Mesenchymal stem cell (in vitro differentiated cells and primary cell): ENCODE measurements at regions not wholly inside any gene's neighbourhood (a gene's known extent, or its start where the extent isn't known, plus 50 kb on each side); places are given as distances from the start of the nearest gene placed in this dataset.

Experiments
- DNase-seq: peaks from one replicate; pipeline ENCODE4 v3.0.0-alpha.2; 2013
- H2AFZ ChIP-seq: one replicate; pipeline ENCODE4 v1.6.1; 2013; ENCODE audit warnings: low read depth, mild to moderate bottlenecking, control low read depth, inconsistent platforms, low read length, moderate library complexity
- H2AK5ac ChIP-seq: 2 replicates; pipeline ENCODE4 v1.6.1; 2013; ENCODE audit warnings: low read length, moderate library complexity, mild to moderate bottlenecking, inconsistent platforms; ENCODE audit not compliant: severe bottlenecking
- H2BK120ac ChIP-seq: one replicate; pipeline ENCODE4 v1.6.1; 2013; ENCODE audit warnings: low read depth, mild to moderate bottlenecking, inconsistent platforms, low read length, moderate library complexity
- H2BK12ac ChIP-seq, 2 experiments: one replicate each; pipeline ENCODE4 v1.6.1; 2013; ENCODE audit warnings: inconsistent platforms in 2 of 2, low read length in 2 of 2, mild to moderate bottlenecking in 2 of 2, moderate library complexity in 2 of 2, control low read depth in 1 of 2
- H2BK15ac ChIP-seq: one replicate; pipeline ENCODE4 v1.6.1; 2013; ENCODE audit warnings: mild to moderate bottlenecking, low read depth, inconsistent platforms; ENCODE audit not compliant: poor library complexity, severe bottlenecking
- H2BK5ac ChIP-seq: 2 replicates; pipeline ENCODE4 v1.6.1; 2013; ENCODE audit warnings: low read depth, mild to moderate bottlenecking, low read length, control low read depth, inconsistent platforms; ENCODE audit not compliant: poor library complexity, severe bottlenecking
- H3K14ac ChIP-seq, 2 experiments: one replicate each; pipeline ENCODE4 v1.6.1; 2013; ENCODE audit warnings: inconsistent platforms in 2 of 2, low read length in 2 of 2, control low read depth in 1 of 2, mild to moderate bottlenecking in 1 of 2, moderate library complexity in 1 of 2
- H3K18ac ChIP-seq, 2 experiments: one replicate each; pipeline ENCODE4 v1.6.1; 2013; ENCODE audit warnings: inconsistent platforms in 2 of 2, low read length in 2 of 2, control low read depth in 1 of 2, low read depth in 1 of 2, mild to moderate bottlenecking in 1 of 2
- H3K23ac ChIP-seq, 2 experiments: one replicate each; pipeline ENCODE4 v1.6.1; 2013; ENCODE audit warnings: inconsistent platforms in 2 of 2, low read length in 2 of 2, mild to moderate bottlenecking in 2 of 2, moderate library complexity in 2 of 2, control low read depth in 1 of 2
- H3K27ac ChIP-seq: 2 replicates; pipeline ENCODE4 v1.5.1; 2013; ENCODE audit warnings: mild to moderate bottlenecking, moderate library complexity, low read length, control low read depth, inconsistent platforms; ENCODE audit not compliant: poor library complexity, severe bottlenecking
- H3K27me3 ChIP-seq, 2 experiments: 2 replicates each; pipeline versions ENCODE4 v1.6.1 to v1.7.0; 2013; ENCODE audit warnings: low read length in 2 of 2, mild to moderate bottlenecking in 2 of 2, moderate library complexity in 2 of 2, control low read depth in 1 of 2, inconsistent platforms in 1 of 2; ENCODE audit not compliant: control insufficient read depth in 1 of 2, insufficient read depth in 1 of 2
- H3K36me3 ChIP-seq, 2 experiments: 2 replicates each; pipeline versions ENCODE4 v1.6.1 to v1.7.0; 2013; ENCODE audit warnings: low read length in 2 of 2, control low read depth in 1 of 2, inconsistent platforms in 1 of 2, low read depth in 1 of 2, mild to moderate bottlenecking in 1 of 2; ENCODE audit not compliant: insufficient read depth in 2 of 2, control insufficient read depth in 1 of 2
- H3K4ac ChIP-seq, 2 experiments: one replicate each; pipeline ENCODE4 v1.6.1; 2013; ENCODE audit warnings: inconsistent platforms in 2 of 2, low read length in 2 of 2, mild to moderate bottlenecking in 2 of 2, moderate library complexity in 2 of 2, control low read depth in 1 of 2, low read depth in 1 of 2
- H3K4me1 ChIP-seq: 2 replicates; pipeline ENCODE4 v1.6.1; 2013; ENCODE audit warnings: low read depth, low read length, control low read depth; ENCODE audit not compliant: control insufficient read depth, insufficient read depth
- H3K4me2 ChIP-seq: 2 replicates; pipeline ENCODE4 v1.6.1; 2013; ENCODE audit warnings: low read length, mild to moderate bottlenecking, inconsistent platforms; ENCODE audit not compliant: poor library complexity, severe bottlenecking
- H3K4me3 ChIP-seq, 2 experiments: 2 replicates each; pipeline versions ENCODE4 v1.5.1 to v1.7.0; 2013; ENCODE audit warnings: low read length in 2 of 2, mild to moderate bottlenecking in 2 of 2, control low read depth in 1 of 2, low read depth in 1 of 2; ENCODE audit not compliant: insufficient read depth in 1 of 2
- H3K79me1 ChIP-seq: replicated peaks from 2 replicates; pipeline ENCODE4 v1.6.1; 2013; ENCODE audit warnings: mild to moderate bottlenecking, control low read depth, low read length, inconsistent platforms; ENCODE audit not compliant: poor library complexity, severe bottlenecking
- H3K9ac ChIP-seq: 2 replicates; pipeline ENCODE4 v1.7.0; 2013; ENCODE audit warnings: mild to moderate bottlenecking, low read length, moderate library complexity
- H3K9me3 ChIP-seq: 2 replicates; pipeline ENCODE4 v1.7.0; 2013; ENCODE audit warnings: mild to moderate bottlenecking, low read length; ENCODE audit not compliant: control insufficient read depth
- H4K8ac ChIP-seq: one replicate; pipeline ENCODE4 v1.6.1; 2013; ENCODE audit warnings: inconsistent platforms, mild to moderate bottlenecking, low read length, moderate library complexity
- H4K91ac ChIP-seq: one replicate; pipeline ENCODE4 v1.6.1; 2013; ENCODE audit warnings: mild to moderate bottlenecking, low read length, inconsistent platforms
- WGBS: methylation state at CpG from one replicate; pipeline ENCODE4 v1.1.7; 2013; ENCODE audit warnings: mixed read lengths; 5-methylcytosine and 5-hydroxymethylcytosine counted together

GRCh38 chr5:155624597-155625241 lies 611.2 kb downstream of the KIF4B start:
- H3K4ac ChIP-seq: no peak overlapping the region
- no peak overlapping the region for H4K8ac ChIP-seq
- H4K91ac ChIP-seq: no peak overlapping the region
- H2AFZ ChIP-seq: no peak overlapping the region
- H3K23ac ChIP-seq: no peak overlapping the region
- H2BK5ac ChIP-seq: no peak overlapping the region
- H3K9ac ChIP-seq: no peak overlapping the region
- 64% methylated on average over 5 of the region's 5 CpGs for WGBS
- no peak overlapping the region for H2AK5ac ChIP-seq
- no peak for DNase-seq
- no peaks in the 10 kb centered on the region for H3K36me3 ChIP-seq
- no peak overlapping the region for H3K14ac ChIP-seq
- no peaks in the 10 kb centered on the region for H3K79me1 ChIP-seq
- H3K27me3 ChIP-seq: no peaks in the 10 kb centered on the region
- H2BK120ac ChIP-seq: no peak overlapping the region
- no peaks in the 10 kb centered on the region for H3K9me3 ChIP-seq
- H3K18ac ChIP-seq: no peak overlapping the region
- H3K27ac ChIP-seq: no peak overlapping the region
- no peak overlapping the region for H2BK15ac ChIP-seq
- no peaks in the 10 kb centered on the region for H3K4me1 ChIP-seq
- H2BK12ac ChIP-seq: no peak overlapping the region
- H3K4me3 ChIP-seq: no peak overlapping the region
- no peak overlapping the region for H3K4me2 ChIP-seq

- Histone ChIP-seq H2BK120ac (no peak overlapping the region), H4K91ac (no peak overlapping the region), H4K8ac (no peak overlapping the region), H3K18ac (no peak overlapping the region), H2BK5ac (no peak overlapping the region), H3K14ac (no peak overlapping the region), H3K27ac (no peak overlapping the region), H3K27me3 (no peaks in the 10 kb centered on the region), H3K23ac (no peak overlapping the region), H2AK5ac (no peak overlapping the region), H3K4me2 (no peak overlapping the region), H3K9me3 (no peaks in the 10 kb centered on the region), H3K4me3 (no peak overlapping the region), H3K9ac (no peak overlapping the region), H3K79me1 (no peaks in the 10 kb centered on the region), H3K4ac (no peak overlapping the region), H2BK12ac (no peak overlapping the region), H2AFZ (no peak overlapping the region), H2BK15ac (no peak overlapping the region), H3K4me1 (no peaks in the 10 kb centered on the region), H3K36me3 (no peaks in the 10 kb centered on the region)
- DNase-seq: no peak
- WGBS: no CpG with 5 or more reads among the region's 3 CpGs
Observed at GRCh38 chr5:155625315-155625714, 611.8 kb downstream of the KIF4B start.

GRCh38 chr5:155625897-155626543 lies 612.5 kb downstream of the KIF4B start:
- Histone ChIP-seq H3K18ac (no peak overlapping the region), H3K4me2 (no peak overlapping the region), H2BK15ac (no peak overlapping the region), H3K9ac (no peak overlapping the region), H4K8ac (no peak overlapping the region), H3K36me3 (no peaks in the 10 kb centered on the region), H3K4me3 (no peak overlapping the region), H3K27me3 (no peaks in the 10 kb centered on the region), H3K9me3 (no peaks in the 10 kb centered on the region), H4K91ac (no peak overlapping the region), H2BK120ac (no peak overlapping the region), H3K4ac (no peak overlapping the region), H3K4me1 (no peaks in the 10 kb centered on the region), H2BK5ac (no peak overlapping the region), H3K14ac (no peak overlapping the region), H2AFZ (no peak overlapping the region), H2AK5ac (no peak overlapping the region), H3K23ac (no peak overlapping the region), H3K79me1 (no peaks in the 10 kb centered on the region), H3K27ac (no peak overlapping the region), H2BK12ac (no peak overlapping the region)
- 85% methylated on average over 2 of the region's 3 CpGs for WGBS
- no peak for DNase-seq

GRCh38 chr5:155626592-155626991 lies 613.0 kb downstream of the KIF4B start:
- Histone ChIP-seq H3K79me1 (no peaks in the 10 kb centered on the region), H2BK120ac (no peak overlapping the region), H3K23ac (no peak overlapping the region), H3K27me3 (no peaks in the 10 kb centered on the region), H3K9ac (no peak overlapping the region), H2BK12ac (no peak overlapping the region), H3K18ac (no peak overlapping the region), H4K8ac (no peak overlapping the region), H3K27ac (no peak overlapping the region), H3K4ac (no peak overlapping the region), H3K36me3 (no peaks in the 10 kb centered on the region), H2AFZ (no peak overlapping the region), H2BK15ac (no peak overlapping the region), H4K91ac (no peak overlapping the region), H3K4me2 (no peak overlapping the region), H3K4me1 (peaks cover 2% of the 10 kb centered on the region), H2AK5ac (no peak overlapping the region), H3K4me3 (no peak overlapping the region), H3K9me3 (no peaks in the 10 kb centered on the region), H2BK5ac (no peak overlapping the region), H3K14ac (no peak overlapping the region)
- no peak for DNase-seq
- whole genome bisulfite sequencing: 75% methylated on average over 5 of the region's 6 CpGs
